ENCODE measurements at regions not wholly inside any gene's neighbourhood (a gene's known extent, or its start where the extent isn't known, plus 50 kb on each side); places are given as distances from the start of the nearest gene placed in this dataset.

DNA sequence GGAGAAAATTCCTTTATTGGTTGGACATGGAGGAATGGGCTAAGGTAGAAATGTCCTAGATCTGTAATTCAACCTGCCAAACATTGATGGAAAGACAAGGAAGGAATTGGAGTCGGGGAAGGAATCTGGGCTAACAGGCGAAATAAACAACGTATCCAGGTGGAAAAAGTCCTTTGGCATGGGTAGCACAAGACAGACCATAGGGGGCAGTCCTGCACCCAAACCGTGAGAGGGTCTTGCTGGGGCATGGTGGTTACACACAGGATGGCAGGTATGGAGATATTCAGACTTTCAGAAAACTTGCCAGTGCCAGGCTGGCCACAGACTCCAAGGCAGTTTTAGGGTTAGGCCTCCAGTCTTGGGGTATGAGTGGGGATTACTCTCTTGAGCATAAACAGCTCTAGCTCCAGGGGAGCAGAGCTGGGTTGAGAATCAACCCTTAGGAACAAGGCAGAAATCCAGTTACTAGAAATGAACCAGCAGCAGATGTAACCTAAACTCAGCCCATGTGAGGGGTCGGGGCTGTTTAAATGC lies 188.6 kb upstream of the GDF10 start:
- peaks cover 12% of the 10 kb centered on the region for H3K4me1 Mint-ChIP-seq
- TF ChIP-seq, protein P1, sequence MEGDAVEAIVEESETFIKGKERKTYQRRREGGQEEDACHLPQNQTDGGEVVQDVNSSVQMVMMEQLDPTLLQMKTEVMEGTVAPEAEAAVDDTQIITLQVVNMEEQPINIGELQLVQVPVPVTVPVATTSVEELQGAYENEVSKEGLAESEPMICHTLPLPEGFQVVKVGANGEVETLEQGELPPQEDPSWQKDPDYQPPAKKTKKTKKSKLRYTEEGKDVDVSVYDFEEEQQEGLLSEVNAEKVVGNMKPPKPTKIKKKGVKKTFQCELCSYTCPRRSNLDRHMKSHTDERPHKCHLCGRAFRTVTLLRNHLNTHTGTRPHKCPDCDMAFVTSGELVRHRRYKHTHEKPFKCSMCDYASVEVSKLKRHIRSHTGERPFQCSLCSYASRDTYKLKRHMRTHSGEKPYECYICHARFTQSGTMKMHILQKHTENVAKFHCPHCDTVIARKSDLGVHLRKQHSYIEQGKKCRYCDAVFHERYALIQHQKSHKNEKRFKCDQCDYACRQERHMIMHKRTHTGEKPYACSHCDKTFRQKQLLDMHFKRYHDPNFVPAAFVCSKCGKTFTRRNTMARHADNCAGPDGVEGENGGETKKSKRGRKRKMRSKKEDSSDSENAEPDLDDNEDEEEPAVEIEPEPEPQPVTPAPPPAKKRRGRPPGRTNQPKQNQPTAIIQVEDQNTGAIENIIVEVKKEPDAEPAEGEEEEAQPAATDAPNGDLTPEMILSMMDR (IDR thresholded peaks at IDR 0.05): no peak
- no peaks in the 10 kb centered on the region for H3K9me3 Mint-ChIP-seq
- POLR2A ChIA-PET: no interaction called here
- H3K36me3 Mint-ChIP-seq (ENCODE audit: low read depth): no peaks in the 10 kb centered on the region
- H3K4me3 Mint-ChIP-seq: no peak overlapping the region
- intact Hi-C loops (cut with micrococcal nuclease): no loop called here
- DNase-seq (no peak), ATAC-seq (ENCODE audit: low read depth) (no peak)
- H3K27ac Mint-ChIP-seq: no peak overlapping the region
- CTCF ChIA-PET: interaction anchor here (0.7 kb wide), 1 partner anchor 49 kb away, joined by 3 read pairs; no protein-coding TSS in a partner anchor
- peaks cover 4% of the 10 kb centered on the region for H3K27me3 Mint-ChIP-seq

DNA sequence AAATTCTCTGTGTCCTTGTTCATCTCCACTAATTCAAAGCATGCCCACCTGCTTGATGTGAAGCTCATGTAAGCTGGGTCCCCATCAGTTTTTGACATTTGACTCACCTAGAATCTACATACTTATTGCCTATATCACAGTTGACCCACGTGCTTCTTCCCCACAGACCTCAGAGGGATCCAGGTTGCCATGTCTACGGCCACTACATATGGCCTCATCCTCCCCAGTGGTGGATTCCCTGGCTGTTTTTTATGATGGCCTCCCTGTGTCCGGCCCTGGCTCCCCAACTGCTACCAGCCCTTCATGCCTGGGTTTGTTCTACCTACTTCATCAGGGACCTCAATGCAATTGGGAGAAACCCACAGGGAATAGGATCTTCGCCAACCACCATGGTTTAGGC lies 187.4 kb upstream of the GDF10 start:
- ChIA-PET POLR2A (no interaction called here), CTCF (no interaction called here)
- no peak overlapping the region for H3K4me3 Mint-ChIP-seq
- DNase-seq: no peak
- intact Hi-C loops (cut with micrococcal nuclease): no loop called here
- H3K9me3 Mint-ChIP-seq: no peaks in the 10 kb centered on the region
- TF ChIP-seq, protein P1 (IDR thresholded peaks at IDR 0.05): no peak
- H3K4me1 Mint-ChIP-seq: peaks cover 2% of the 10 kb centered on the region
- no peak for ATAC-seq (ENCODE audit: low read depth)
- no peaks in the 10 kb centered on the region for H3K36me3 Mint-ChIP-seq (ENCODE audit: low read depth)
- peaks cover 8% of the 10 kb centered on the region for H3K27me3 Mint-ChIP-seq
- no peak overlapping the region for H3K27ac Mint-ChIP-seq

DNA sequence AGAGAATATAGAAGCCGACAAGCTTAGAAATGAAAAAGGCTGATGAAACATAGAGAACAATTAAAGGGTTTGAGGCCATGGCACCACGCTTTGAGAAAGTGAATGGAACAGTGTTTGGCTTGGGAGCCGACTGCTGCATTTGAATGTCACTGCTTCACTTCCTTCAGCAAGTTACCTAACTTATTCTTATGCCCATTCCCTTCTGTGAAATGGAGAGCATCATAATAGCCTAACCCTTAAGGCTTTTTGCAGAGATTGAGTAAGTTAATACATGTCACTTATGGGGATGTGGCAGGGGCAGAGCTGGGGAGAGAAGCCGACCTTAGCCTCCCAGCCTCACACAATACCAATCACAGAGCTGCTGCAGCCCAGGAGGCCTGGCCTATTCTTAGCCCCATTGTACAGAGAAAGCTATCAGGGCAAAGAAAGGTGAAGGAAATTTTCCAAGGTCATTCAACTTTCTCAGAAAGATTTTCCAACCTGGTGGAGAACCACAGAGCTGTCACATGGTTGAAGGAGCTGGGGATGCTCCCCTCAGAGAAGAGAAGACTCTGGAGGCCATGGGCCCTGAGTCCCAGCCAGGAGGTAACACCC lies 186.0 kb upstream of the GDF10 start:
- POLR2A ChIA-PET: no interaction called here
- Mint-ChIP-seq H3K4me1 (no peaks in the 10 kb centered on the region), H3K4me3 (no peak overlapping the region), H3K27me3 (peaks cover 8% of the 10 kb centered on the region), H3K9me3 (no peaks in the 10 kb centered on the region), H3K36me3 (ENCODE audit: low read depth) (no peaks in the 10 kb centered on the region), H3K27ac (no peak overlapping the region)
- TF ChIP-seq, protein P1 (IDR thresholded peaks at IDR 0.05): no peak
- intact Hi-C loops (cut with micrococcal nuclease): no loop called here
- no peak for ATAC-seq (ENCODE audit: low read depth)
- DNase-seq: no peak
- CTCF ChIA-PET: no interaction called here

DNA sequence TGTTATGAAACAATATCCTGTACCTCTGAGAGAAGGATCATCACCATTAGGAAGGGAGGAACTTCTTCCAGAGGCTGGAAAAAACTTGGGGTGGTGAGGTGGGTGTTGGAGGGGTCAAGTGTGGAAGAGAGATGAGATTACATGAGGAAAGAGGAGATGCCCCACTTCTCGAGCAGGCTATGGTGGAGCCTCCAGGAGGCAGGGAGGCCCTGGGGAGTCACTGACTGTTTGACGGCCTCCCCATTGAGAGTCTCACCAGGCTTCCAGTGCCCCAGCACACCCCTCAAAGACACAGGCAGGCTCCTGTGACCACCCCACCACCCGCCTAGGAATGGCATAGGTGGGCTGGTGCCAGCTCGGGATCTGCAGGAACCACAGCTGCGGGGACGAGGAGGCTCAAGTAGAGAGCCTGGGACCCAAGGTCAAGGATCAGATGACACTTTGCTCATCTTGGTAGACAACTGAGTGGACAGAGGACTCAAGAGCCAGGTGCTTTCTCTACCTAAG lies 185.3 kb upstream of the GDF10 start:
- intact Hi-C loops (cut with micrococcal nuclease): no loop called here
- no peak for DNase-seq
- peaks cover 8% of the 10 kb centered on the region for H3K27me3 Mint-ChIP-seq
- POLR2A ChIA-PET: no interaction called here
- no peak for ATAC-seq (ENCODE audit: low read depth)
- H3K36me3 Mint-ChIP-seq (ENCODE audit: low read depth): no peaks in the 10 kb centered on the region
- H3K27ac Mint-ChIP-seq: no peak overlapping the region
- H3K9me3 Mint-ChIP-seq: no peaks in the 10 kb centered on the region
- CTCF ChIA-PET: no interaction called here
- H3K4me1 Mint-ChIP-seq: no peaks in the 10 kb centered on the region
- TF ChIP-seq, protein P1 (IDR thresholded peaks at IDR 0.05): no peak
- H3K4me3 Mint-ChIP-seq: no peak overlapping the region

DNA sequence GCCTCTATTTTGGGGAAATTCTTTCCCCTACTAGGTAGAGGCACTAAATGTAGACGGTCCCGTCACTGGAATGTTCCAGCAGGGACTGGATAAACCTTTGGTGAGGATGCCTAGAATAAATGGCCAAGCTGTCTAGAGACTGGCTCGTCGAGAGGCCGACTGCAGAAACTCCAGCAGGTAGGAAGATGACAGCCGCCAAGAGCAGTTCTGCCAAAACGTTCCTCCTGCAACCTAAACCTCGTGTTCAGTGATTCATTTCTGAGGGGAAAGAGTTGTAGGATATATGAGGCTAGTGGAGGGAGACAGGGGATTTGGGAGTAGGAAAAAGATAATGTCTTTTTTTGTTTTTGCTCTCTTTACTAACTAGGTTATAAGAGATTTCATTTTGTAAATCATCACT lies 184.7 kb upstream of the GDF10 start:
- TF ChIP-seq, protein P1 (IDR thresholded peaks at IDR 0.05): no peak
- intact Hi-C loops (cut with micrococcal nuclease): no loop called here
- ATAC-seq (ENCODE audit: low read depth) (no peak), DNase-seq (no peak)
- CTCF ChIA-PET: no interaction called here
- peaks cover 8% of the 10 kb centered on the region for H3K27me3 Mint-ChIP-seq
- POLR2A ChIA-PET: no interaction called here
- H3K4me3 Mint-ChIP-seq: no peak overlapping the region
- H3K27ac Mint-ChIP-seq: no peak overlapping the region
- H3K4me1 Mint-ChIP-seq: no peaks in the 10 kb centered on the region
- H3K36me3 Mint-ChIP-seq (ENCODE audit: low read depth): no peaks in the 10 kb centered on the region
- H3K9me3 Mint-ChIP-seq: no peaks in the 10 kb centered on the region

Measured in activated B cell treated with CpG ODN at 0.5 μM for 24 hours (primary cell).